AG08396 (cell line): ENCODE measurements at regions not wholly inside any gene's neighbourhood (a gene's known extent, or its start where the extent isn't known, plus 50 kb on each side); places are given as distances from the start of the nearest gene placed in this dataset.

Experiments
- DNase-seq: peaks from one replicate; pipeline ENCODE4 v3.0.0; 2012; ENCODE audit warnings: low spot score, mixed read lengths

- DNase-seq: no peak
These were observed 139.0 kb upstream of the GAS1 start for GRCh38 chr9:87086221-87086818.

- no peak for DNase-seq
These were observed 139.9 kb upstream of the GAS1 start for GRCh38 chr9:87087197-87087596.

GRCh38 chr9:87088192-87088591, 140.9 kb upstream of the GAS1 start:
- DNase-seq: no peak

GRCh38 chr9:87088621-87089365, 141.5 kb upstream of the GAS1 start:
- no peak for DNase-seq

- DNase-seq: no peak
These were observed 142.2 kb upstream of the GAS1 start for GRCh38 chr9:87089506-87089905.

GRCh38 chr9:87089929-87090328, 142.6 kb upstream of the GAS1 start:
- no peak for DNase-seq

GRCh38 chr9:87093777-87094176, 146.5 kb upstream of the GAS1 start:
- DNase-seq: no peak

GRCh38 chr9:87095951-87096350, 148.6 kb upstream of the GAS1 start:
- DNase-seq: no peak

- no peak for DNase-seq
These were observed 149.2 kb upstream of the GAS1 start for GRCh38 chr9:87096506-87096905.

- no peak for DNase-seq
These were observed 149.9 kb upstream of the GAS1 start for GRCh38 chr9:87097238-87097637.

GRCh38 chr9:87099407-87099806, 152.1 kb upstream of the GAS1 start:
- DNase-seq: no peak

GRCh38 chr9:87100001-87100400, 152.7 kb upstream of the GAS1 start:
- DNase-seq: no peak

GRCh38 chr9:87102126-87102525, 154.8 kb upstream of the GAS1 start:
- no peak for DNase-seq

GRCh38 chr9:87107072-87107471, 159.8 kb upstream of the GAS1 start:
- DNase-seq: no peak

- DNase-seq: no peak
These were observed 161.4 kb upstream of the GAS1 start for GRCh38 chr9:87108661-87109060.

- DNase-seq: no peak
These were observed 161.9 kb upstream of the GAS1 start for GRCh38 chr9:87109231-87109631.

GRCh38 chr9:87109851-87110250, 162.5 kb upstream of the GAS1 start:
- DNase-seq: no peak

GRCh38 chr9:87111010-87111409, 163.7 kb upstream of the GAS1 start:
- no peak for DNase-seq

GRCh38 chr9:87112656-87113055, 165.3 kb upstream of the GAS1 start:
- DNase-seq: no peak

- DNase-seq: no peak
These were observed 166.6 kb upstream of the GAS1 start for GRCh38 chr9:87113874-87114273.

GRCh38 chr9:87115785-87116184, 168.5 kb upstream of the GAS1 start:
- DNase-seq: no peak

GRCh38 chr9:87116492-87116891, 169.2 kb upstream of the GAS1 start:
- DNase-seq: no peak

- DNase-seq: no peak
These were observed 171.3 kb upstream of the GAS1 start for GRCh38 chr9:87118594-87118993.

- DNase-seq: peak; percentile 29
These were observed 172.1 kb upstream of the GAS1 start for GRCh38 chr9:87119328-87119881.
